RWPE1 (cell line): ENCODE measurements at regions not wholly inside any gene's neighbourhood (a gene's known extent, or its start where the extent isn't known, plus 50 kb on each side); places are given as distances from the start of the nearest gene placed in this dataset.

Experiments used
- CTCF ChIA-PET: fragments of 350-600 bp; sonication (Branson Sonifier 250); formaldehyde crosslinking; extraction: SDS; loops from one replicate; lab custom pipeline; 2021; lab: Yijun Ruan, JAX
- POLR2A ChIA-PET: fragments of 400-600 bp; formaldehyde crosslinking; extraction: SDS; loops from one replicate; lab custom pipeline; 2020; ENCODE audit warnings: antibody characterized with exemption; ENCODE audit not compliant: low non-redundant PET; lab: Yijun Ruan, JAX
- DNase-seq: peaks from one replicate; pipeline ENCODE4 v3.0.0; 2012; ENCODE audit warnings: low spot score
- H3K27ac ChIP-seq: fragments of 450-650 bp; 2 replicates; pipeline ENCODE4 v1.5.1; 2017
- TF ChIP-seq, protein P1 (sequence below): fragments of 450-650 bp; conservative IDR thresholded peaks from 2 replicates; pipeline ENCODE4 v1.5.1; 2017; ENCODE audit warnings: low read depth, mild to moderate bottlenecking

DNA sequence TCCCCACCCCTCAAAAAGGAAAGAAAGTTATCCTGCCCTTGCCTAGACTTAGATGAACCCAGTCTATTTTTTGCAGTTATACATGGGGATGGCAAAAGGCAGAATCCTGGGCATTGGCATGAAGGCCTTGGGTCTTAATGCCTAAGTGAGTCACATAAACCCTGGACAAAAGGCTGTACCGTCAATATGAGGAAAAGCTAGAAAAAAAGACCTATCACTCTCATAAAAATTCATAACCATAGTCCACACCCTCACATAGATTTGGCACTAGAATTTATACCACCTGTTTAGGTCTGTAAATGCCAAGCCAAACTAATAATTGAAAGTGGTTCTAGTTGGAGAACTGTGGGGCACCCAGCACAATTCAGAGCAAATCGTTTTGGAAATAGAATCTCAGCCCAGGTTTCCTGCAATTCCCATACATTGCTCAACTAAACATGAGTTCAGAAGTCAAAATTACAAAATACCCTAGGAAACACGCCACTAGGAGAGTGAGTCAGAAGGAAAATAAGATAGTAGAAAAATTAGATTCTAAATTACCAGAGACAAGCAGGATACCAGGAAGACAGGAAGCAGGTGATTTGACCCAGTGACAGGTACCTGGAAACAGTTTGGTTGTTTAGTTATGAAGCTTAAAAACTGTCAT is 70.4 kb upstream of the FUCA2 start:
- peak overlapping the region; percentile 88 for H3K27ac ChIP-seq
- TF ChIP-seq, protein P1, sequence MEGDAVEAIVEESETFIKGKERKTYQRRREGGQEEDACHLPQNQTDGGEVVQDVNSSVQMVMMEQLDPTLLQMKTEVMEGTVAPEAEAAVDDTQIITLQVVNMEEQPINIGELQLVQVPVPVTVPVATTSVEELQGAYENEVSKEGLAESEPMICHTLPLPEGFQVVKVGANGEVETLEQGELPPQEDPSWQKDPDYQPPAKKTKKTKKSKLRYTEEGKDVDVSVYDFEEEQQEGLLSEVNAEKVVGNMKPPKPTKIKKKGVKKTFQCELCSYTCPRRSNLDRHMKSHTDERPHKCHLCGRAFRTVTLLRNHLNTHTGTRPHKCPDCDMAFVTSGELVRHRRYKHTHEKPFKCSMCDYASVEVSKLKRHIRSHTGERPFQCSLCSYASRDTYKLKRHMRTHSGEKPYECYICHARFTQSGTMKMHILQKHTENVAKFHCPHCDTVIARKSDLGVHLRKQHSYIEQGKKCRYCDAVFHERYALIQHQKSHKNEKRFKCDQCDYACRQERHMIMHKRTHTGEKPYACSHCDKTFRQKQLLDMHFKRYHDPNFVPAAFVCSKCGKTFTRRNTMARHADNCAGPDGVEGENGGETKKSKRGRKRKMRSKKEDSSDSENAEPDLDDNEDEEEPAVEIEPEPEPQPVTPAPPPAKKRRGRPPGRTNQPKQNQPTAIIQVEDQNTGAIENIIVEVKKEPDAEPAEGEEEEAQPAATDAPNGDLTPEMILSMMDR: no peak
- DNase-seq: peak; percentile 33
- ChIA-PET CTCF (no interaction called here), POLR2A (no interaction called here)

DNA sequence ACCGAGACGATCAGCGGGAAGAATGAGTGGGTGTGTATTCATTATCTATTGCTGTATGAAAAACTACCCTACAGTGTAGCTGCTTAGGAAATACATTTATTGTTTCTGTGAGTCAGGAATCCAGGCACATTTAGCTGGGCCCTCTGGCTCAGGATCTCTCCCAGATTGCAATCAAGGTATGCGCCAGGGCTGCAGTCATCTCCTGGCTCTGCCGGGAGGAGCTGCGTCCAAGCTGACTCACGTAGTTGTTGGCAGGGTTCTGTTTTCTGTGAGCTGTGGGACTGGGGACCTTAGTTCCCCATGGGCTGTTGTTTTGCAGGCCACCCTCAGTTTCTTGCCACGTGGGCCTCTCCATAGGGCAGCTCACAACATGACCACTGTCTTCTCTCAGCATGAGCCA is 68.2 kb upstream of the FUCA2 start:
- H3K27ac ChIP-seq: peak overlapping the region; percentile 68
- CTCF ChIA-PET: interaction anchor here (2.3 kb wide), 1 partner anchor 434 kb away, joined by 8 read pairs; no protein-coding TSS in a partner anchor
- peak; percentile 64 for DNase-seq
- TF ChIP-seq, protein P1: no peak
- POLR2A ChIA-PET: no interaction called here

DNA sequence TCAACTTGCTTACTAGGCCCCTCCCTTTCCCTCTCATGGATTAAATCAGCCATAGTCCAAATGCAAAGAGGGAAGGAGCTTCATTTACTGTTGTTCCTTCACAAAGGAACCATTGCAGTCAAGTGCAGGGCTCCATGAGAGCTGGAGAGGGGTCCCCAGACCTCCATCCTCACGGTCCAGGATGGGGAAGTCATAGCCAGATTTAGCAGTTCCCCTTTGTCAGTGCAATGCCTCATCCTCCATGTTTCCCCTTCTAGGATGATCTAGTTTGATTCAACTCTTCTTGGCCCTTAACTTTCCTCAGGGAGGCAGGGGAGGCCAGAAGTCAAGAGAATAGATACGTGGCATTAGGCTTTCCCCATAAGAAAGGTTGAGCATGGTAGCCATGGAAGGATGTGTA is 66.5 kb upstream of the FUCA2 start:
- CTCF ChIA-PET: interaction anchor here (0.7 to 1.0 kb wide), 2 partner anchors 8 to 903 kb away, joined by 3 to 4 read pairs; no protein-coding TSS in a partner anchor
- POLR2A ChIA-PET: no interaction called here
- DNase-seq: no peak
- H3K27ac ChIP-seq: no peak overlapping the region
- TF ChIP-seq, protein P1: no peak

DNA sequence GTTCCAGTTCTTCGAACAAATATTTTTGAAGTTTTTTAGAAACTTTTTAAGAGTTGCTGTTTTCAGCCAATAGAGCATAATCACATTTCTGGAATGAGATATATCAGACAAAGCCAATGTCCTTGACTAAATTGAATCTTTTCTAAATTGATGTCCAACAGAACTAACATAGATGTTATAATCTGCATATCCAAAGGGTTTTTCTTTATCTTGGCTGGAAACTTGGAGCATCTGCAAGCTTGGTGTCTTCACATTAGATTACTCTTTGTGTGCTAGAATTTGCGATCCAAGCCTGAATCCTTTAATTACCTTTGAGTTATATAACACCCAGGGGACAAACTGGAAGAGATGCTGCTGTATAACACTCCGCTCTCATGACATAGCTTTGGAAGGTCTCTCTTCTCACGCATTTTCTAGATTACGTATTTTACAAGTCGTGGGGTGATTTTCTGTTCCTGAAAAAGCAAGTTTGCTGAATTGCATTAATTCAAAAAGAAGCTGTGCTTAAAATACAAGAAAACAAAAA is 64.4 kb upstream of the FUCA2 start:
- CTCF ChIA-PET: interaction anchor here (0.5 to 2.4 kb wide), 19 partner anchors 9 to 970 kb away, joined by 3 to 48 read pairs (median 4); partner anchors contain the start of gene LTV1
- TF ChIP-seq, protein P1: no peak
- POLR2A ChIA-PET: no interaction called here
- no peak for DNase-seq
- H3K27ac ChIP-seq: no peak overlapping the region

DNA sequence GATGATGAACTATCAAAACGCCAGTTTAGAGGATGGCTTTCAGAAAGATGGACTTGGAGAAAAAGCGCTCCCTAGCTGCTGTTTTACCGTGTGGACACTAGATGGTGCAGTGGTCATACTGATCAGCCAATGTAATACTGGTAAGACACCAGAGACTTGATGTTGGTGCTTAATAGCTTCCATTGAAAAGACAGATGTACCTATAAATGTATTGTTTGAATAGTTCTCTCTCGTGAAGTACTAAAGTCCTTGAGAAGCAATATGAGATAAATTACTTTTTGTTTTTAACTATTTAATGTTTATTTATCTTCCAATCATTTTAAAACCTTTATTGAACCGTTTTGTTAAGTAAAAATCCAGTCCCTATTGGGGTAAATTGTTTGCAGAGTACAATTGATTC is 63.9 kb upstream of the FUCA2 start:
- no peak overlapping the region for H3K27ac ChIP-seq
- peak; percentile 82 for DNase-seq
- TF ChIP-seq, protein P1: peak; percentile 92
- CTCF ChIA-PET: interaction anchor here (0.5 to 2.4 kb wide), 24 partner anchors 10 to 970 kb away, joined by 3 to 48 read pairs (median 3); partner anchors contain the start of gene LTV1
- POLR2A ChIA-PET: no interaction called here

DNA sequence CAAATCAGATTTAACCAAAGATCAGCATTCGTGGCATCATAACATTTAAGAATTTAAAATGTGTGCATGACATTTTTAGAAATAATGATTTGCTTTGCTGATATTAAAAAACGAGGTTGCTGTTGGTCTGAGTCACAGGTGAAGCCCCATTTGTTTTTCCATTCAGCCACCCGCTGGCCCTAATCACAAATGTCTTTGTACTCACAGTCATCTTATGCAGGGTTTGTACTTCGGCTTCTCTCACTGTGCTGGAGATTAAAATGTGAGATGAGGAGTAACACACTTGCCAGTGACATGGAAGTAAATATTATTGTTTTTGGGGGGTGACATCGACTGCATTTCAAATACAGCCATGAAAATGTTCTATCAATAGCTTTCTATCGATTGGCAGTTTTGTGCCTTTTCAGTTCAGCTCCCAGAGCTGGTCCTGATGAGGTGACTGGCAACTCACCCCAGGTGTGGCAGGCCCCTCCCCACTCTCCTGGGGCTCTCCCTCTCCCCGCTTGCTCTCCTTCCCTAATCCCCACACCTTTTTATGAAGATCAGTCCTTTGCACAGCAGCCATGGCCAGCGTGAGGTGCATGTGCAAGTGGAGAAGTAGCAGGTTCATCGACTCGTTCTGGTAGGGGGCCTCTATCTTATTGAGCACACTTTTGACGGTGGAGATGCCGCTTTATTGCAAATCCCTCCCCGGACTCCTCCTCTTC is 58.8 kb upstream of the FUCA2 start:
- ChIA-PET CTCF (no interaction called here), POLR2A (no interaction called here)
- TF ChIP-seq, protein P1: no peak
- no peak overlapping the region for H3K27ac ChIP-seq
- no peak for DNase-seq
